DMS153 (cell line): ENCODE measurements at regions not wholly inside any gene's neighbourhood (a gene's known extent, or its start where the extent isn't known, plus 50 kb on each side); places are given as distances from the start of the nearest gene placed in this dataset.
"Not testable (repeated sequence)": the region's sequence is repeated elsewhere in the genome, so short reads cannot be mapped to it uniquely, and the experiment has no call there.

Source experiments
- DNase-seq: peaks from one replicate; lab custom pipeline; 2025; lab: John Stamatoyannopoulos, UW

DNA sequence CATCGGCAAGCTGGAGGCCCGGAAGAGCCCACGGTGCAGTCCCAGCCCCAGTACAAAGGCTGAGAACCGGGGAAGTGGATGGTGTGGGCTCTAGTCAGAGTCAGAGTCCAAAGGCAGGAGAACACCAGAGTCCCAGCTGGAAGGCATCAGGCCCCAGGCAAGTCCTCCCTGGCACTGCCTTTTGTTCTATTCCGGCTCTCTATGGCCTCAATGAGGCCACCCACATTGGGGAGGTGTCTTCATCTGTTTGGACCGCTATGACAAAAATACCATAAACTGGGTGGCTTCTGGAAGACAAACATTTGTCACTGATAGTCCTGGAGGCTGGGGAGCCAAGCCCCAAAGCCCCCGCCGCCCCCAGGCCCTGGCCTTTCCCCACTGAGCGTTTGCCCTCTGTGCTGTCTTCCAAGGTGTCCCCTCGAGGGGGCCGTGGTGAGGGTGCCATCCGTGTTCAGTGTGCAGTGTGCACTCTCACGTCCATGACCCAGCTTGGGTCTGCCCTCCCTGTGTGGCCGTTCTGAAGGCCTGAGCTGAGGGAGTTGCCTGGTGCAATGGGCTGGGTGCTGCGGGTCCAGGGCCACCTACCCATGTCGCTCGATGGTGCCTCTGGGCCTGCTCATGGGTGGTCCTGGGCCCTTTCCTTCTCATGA, 99.1 kb upstream of the PPP1R26 start:
- no peak for DNase-seq

DNA sequence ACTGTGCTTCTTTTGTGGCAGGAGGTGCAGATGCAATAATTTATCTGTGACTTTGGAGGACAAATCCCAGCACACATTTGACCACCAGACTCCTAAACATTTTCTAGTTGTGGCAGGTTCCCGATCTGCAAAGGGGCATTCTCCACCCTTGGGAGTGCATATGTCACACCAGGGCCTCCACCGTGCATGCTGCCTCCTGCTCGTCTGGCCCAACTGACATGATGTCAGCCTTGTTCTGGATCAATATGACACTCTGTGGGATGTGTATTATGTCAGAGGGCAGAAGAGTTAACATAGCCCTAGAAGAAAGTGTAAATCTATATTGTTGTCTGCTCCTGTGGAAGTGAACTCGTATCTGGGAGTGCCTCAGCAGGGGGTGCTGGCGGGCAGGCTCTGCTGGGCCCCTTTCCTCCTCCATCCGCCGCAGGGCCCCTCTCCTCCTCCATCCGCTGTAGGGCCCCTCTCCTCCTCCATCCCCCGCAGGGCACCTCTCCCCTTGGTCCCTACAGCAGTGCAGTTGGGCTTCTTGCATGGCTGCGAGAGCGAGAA, 97.7 kb upstream of the PPP1R26 start:
- no peak for DNase-seq

- no peak for DNase-seq
These were observed 95.4 kb upstream of the PPP1R26 start for GRCh38 chr9:135384226-135384625.

GRCh38 chr9:135384815-135385405, 94.7 kb upstream of the PPP1R26 start:
- DNase-seq: not testable (repeated sequence)

DNA sequence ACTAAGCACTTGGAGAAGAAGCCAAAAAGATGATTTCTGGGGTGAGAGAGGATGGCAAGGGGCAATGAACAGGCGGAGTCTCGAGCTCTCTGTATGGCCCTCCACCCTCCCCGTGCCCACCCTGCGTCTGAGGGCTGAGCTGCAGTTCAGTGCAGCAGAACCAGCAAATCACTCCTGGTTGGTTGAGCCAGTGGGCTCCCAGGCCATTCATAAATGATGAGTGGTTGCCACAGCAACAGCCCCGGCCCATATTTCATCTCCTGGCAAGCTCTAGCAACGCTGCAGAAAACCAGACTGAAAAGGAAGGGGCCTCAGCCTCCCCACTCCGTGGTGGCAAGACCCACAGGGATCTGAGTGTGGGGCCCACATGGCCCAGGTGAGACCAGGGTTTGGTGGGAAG, 93.8 kb upstream of the PPP1R26 start:
- no peak for DNase-seq

GRCh38 chr9:135387976-135388375, 91.6 kb upstream of the PPP1R26 start:
- no peak for DNase-seq

DNA sequence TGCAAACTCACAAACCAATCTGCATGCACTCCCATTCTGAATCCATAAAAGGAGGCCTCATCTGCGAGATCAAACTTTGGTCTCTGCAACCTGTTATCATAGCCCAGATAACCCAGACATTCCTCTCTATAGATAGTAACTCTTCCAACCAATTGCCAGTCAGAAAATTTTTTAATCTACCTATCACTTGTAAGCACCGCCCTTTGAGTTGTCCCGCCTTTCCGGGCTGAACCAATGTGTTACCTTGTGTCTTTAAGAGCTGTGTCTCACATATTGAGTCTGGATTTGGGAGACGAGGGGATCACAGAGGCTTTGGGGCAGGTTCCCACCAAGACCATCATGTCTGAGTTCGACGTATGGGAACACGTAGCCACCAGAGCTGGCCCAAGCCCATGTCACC, 91.1 kb upstream of the PPP1R26 start:
- no peak for DNase-seq

DNA sequence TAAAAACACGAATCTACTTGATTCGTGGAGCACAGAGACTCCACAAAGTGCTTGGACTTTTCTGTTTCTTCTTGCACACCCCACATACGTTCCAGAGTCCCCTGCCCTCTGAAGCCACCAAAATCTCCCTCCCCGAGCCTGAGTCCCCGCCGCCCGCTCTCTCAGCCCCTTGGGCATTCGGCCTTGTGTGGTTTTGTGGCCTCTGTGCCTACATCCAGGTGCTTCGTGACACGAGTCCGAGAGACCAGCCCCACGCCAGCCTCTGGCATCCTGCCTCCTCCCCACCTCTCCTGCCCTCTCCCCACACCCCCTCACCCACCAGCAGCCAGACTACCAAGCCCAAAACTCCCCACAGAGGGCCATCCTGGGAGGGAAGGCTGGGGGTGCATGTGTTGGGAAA, 87.8 kb upstream of the PPP1R26 start:
- no peak for DNase-seq

DNA sequence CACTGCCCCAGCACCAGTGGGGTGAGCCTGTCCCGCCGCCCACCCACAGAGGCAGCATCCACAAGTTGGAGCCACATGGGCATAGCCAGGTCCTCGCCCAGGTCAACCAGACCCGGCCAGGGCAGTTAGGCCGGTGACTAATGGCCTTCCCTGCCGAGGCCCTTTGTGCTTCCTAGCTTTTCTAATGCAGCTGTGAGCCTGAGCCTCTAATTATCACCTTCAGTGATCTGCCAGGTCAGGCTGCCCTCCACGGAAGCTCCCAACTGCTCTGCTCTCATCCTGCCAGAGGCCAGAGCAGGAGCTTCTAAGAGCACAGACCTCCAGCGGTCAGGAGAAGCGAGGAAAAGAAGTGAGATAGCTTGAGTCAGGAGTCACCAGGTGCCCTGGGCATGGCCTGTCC, 87.1 kb upstream of the PPP1R26 start:
- DNase-seq: no peak

- no peak for DNase-seq
These were observed 85.5 kb upstream of the PPP1R26 start for GRCh38 chr9:135394131-135394530.

DNA sequence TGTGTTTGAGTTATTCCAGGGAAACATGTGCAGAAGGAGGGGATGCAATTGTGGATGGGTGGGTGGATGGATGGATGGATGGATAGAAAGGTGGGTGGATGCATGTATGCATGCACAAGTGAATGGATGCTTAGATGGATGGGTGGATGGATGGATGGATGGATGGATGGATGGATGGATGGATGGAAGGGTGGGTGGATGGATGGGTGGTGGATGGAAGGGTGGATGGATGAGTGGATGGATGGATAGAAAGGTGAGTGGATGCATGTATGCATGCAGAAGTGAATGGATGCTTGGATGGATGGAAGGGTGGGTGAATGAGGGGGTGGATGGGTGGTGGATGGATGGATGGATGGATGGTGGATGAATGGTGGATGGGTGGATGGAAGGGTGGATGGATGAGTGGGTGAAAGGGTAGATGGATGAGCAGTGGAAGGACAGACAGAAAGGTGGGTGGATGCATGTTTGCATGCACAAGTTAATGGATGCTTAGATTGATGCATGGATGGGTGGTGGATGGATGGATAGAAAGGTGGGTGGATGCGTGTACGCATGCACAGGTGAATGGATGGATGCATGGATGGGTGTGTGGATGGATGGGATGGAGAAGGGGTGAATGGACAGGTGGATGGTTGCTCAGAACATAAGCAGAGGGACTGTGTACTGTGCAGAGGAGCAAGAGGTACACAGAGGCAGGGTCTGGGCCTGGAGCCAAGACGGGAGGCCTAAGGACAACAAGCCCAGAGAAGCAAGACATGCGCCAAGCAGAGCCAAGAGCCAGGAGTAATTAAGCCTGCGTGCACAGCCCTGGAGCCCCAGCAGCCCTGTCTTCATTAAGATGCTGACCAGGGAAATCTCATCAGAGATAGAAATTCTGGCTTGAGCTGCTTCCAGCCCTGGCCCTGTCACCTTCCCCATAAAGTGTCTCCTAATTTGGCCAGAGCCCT, 84.6 kb upstream of the PPP1R26 start:
- DNase-seq: no peak

GRCh38 chr9:135397142-135397541, 82.4 kb upstream of the PPP1R26 start:
- DNase-seq: no peak

GRCh38 chr9:135399000-135399649, 80.5 kb upstream of the PPP1R26 start:
- DNase-seq: no peak

DNA sequence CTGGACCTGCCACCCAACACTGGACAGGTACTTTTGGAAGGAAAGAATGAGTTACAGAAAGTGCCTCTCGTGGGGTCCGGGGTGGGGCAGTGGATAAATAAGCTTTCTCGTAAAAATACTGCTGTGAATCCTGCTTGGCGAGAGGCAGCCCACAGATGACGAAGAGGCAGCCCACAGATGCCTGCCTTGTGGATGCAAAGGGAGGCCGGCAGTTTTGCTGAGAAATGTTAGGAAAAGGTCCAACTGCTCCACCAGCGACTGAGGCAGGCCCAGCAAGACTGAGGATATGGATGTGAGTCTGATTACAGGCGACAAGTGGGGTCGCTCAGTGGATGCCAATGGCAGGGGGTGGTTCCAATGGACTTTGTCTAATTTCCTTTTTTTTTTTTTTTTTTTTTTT, 79.1 kb upstream of the PPP1R26 start:
- no peak for DNase-seq

GRCh38 chr9:135401218-135401617, 78.4 kb upstream of the PPP1R26 start:
- DNase-seq: no peak

DNA sequence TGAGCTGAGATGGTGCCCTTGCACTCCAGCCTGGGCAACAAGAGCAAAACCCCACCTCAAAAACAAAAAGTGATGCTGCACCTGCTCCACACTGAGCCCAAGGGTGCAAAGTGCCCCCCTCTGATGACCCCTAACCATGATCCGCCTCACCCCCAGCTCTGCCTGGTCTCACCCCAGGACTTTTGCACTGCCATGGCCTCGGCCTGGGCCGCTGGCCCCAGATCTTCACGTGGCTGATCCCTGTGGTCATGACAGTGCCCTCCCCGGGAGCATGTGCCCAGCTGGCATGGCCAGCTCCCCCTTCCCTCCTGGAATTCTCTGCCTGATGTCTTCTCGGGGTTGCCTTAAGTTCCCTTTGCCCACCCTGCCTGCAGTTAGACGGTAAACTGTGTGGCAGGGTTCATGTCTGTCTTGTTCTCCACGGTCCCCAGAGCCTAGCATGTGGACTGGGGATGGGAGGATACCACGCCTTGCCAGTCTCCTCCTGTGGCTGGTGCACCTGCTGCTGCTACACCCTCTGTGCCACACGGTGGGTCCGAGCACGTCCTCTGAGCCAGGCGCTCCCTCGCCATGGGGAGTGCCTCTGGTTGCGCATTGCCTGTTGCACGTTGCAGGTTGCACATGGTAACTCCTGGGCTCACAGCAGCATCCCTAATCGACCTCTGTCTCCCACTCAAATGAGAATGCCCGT, 77.4 kb upstream of the PPP1R26 start:
- DNase-seq: no peak

- no peak for DNase-seq
These were observed 76.6 kb upstream of the PPP1R26 start for GRCh38 chr9:135402739-135403695.

DNA sequence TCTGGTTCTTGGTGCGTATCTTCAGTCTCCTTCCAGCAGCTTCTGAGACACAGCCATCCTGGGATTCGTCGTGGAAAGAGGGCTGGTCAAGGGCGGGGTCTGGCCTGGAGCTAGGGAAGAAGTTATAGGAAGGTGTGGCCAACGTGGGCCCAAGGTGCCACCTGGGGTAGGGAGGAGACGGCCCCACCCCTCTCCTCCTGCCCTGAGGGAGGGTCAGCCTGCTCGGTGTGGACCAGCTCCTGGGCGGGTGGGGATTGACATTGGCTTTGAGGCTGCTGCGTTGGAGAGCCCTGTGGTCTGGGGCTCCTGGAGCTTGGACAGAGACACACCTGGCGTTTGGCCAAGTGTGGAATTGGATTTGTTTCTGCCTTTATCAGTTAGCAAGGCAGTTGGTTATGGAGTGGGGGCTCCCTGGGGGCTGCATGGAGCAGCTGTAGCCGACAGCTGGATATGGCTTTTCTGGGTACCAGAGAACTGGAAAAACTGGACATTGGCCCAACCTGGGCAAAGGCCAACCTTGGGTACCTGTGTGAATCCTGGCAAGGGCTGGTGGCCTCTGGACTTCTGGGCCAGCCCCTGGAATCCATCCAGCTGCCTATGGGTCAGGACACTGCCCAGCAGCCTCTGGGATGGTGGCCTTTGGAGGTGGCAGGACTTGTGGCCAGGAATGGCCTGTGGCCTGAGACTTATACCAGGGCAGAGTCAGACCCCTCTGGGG, 75.7 kb upstream of the PPP1R26 start:
- DNase-seq: no peak

DNA sequence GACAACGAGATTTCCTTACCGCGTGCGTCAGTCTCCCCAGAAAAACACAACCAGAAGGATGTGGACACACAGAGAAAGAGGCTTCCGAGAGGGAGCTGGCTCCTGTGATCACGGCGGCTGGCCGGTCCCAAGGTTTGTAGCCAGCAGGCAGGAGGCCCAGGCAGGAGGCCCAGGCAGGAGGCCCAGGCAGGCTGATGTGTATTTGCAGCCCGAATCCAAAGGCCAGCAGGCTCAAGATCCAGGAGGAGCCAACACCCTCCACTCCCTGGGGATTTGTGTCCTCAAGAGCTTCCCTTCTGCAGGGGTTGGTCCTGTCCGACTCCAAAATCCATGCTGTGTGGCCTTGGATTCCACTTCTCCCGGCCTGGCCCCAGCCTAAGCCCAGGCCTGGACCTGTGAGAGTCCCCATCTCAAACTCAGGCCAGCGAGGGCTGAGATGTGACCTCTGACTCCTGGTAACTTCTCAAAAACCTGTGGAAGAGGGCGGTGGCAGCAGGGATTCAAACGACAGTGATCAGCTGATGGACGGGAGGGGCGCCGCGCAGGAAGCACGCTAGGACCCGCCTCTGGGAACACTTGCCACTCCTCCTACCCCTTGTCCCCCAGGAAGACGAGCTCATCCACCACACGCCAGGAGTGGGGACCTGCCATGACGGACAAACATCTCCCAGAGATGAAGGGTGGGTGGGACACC, 75.0 kb upstream of the PPP1R26 start:
- no peak for DNase-seq
